GM23338 (cell line): ENCODE measurements at regions not wholly inside any gene's neighbourhood (a gene's known extent, or its start where the extent isn't known, plus 50 kb on each side); places are given as distances from the start of the nearest gene placed in this dataset.
A peak's percentile ranks its signal among the peaks of the same experiment; 100 is the strongest.

Experiments used
- ATAC-seq: fragments of 200-7000 bp; cut with Tn5 transposase; 3 replicates; pipeline ENCODE4 v1.9.1; 2020
- DNase-seq: peaks from one replicate; pipeline ENCODE4 v3.0.0-alpha.2; 2015; ENCODE audit warnings: low spot score
- H2AFZ ChIP-seq: fragments of 200-600 bp; sonication (generic); 2 replicates; pipeline ENCODE4 v1.8.0; 2016; ENCODE audit warnings: antibody characterized with exemption, mild to moderate bottlenecking, moderate library complexity
- H3F3A ChIP-seq: fragments of 200-600 bp; sonication (generic); replicated peaks from 2 replicates; pipeline ENCODE4 v1.8.0; 2017; ENCODE audit warnings: antibody characterized with exemption, mixed run types, low read depth
- H3K27ac ChIP-seq: fragments of 200-600 bp; sonication (generic); 2 replicates; pipeline ENCODE4 v1.6.1; 2016; ENCODE audit warnings: low read depth
- H3K27me3 ChIP-seq: fragments of 200-600 bp; sonication (generic); 2 replicates; pipeline ENCODE4 v1.8.0; 2016; ENCODE audit warnings: mild to moderate bottlenecking, mixed run types, moderate library complexity; ENCODE audit not compliant: insufficient read depth
- H3K36me3 ChIP-seq: fragments of 200-600 bp; sonication (generic); 2 replicates; pipeline ENCODE4 v1.8.0; 2016; ENCODE audit warnings: mild to moderate bottlenecking; ENCODE audit not compliant: insufficient read depth
- H3K4me1 ChIP-seq: fragments of 200-600 bp; sonication (generic); 2 replicates; pipeline ENCODE4 v1.8.0; 2016; ENCODE audit warnings: mild to moderate bottlenecking, moderate library complexity; ENCODE audit not compliant: insufficient read depth
- H3K4me2 ChIP-seq: fragments of 200-600 bp; sonication (generic); 2 replicates; pipeline ENCODE4 v1.7.1; 2017; ENCODE audit warnings: mixed run types
- H3K4me3 ChIP-seq: fragments of 200-600 bp; sonication (generic); 2 replicates; pipeline ENCODE4 v1.6.1; 2016; ENCODE audit warnings: mixed run types
- H3K79me2 ChIP-seq: fragments of 200-600 bp; sonication (generic); replicated peaks from 2 replicates; pipeline ENCODE4 v1.8.0; 2017; ENCODE audit warnings: mild to moderate bottlenecking; ENCODE audit not compliant: insufficient read depth
- H3K9me2 ChIP-seq: fragments of 200-600 bp; sonication (generic); 2 replicates; pipeline ENCODE4 v1.8.0; 2017; ENCODE audit not compliant: insufficient read depth
- H4K20me1 ChIP-seq: fragments of 200-600 bp; sonication (generic); replicated peaks from 2 replicates; pipeline ENCODE4 v1.8.0; 2017; ENCODE audit warnings: mild to moderate bottlenecking; ENCODE audit not compliant: insufficient read depth
- H3K27ac Mint-ChIP-seq: 2 replicates; pipeline ENCODE4 v1.8.0; 2020; ENCODE audit warnings: inconsistent platforms, mild to moderate bottlenecking, moderate library complexity, mixed read lengths
- H3K27me3 Mint-ChIP-seq: 3 replicates; pipeline ENCODE4 v1.8.0; 2022; ENCODE audit warnings: low read depth, mild to moderate bottlenecking, moderate library complexity, mixed read lengths, inconsistent platforms; ENCODE audit not compliant: insufficient read depth, poor library complexity
- H3K36me3 Mint-ChIP-seq: 3 replicates; pipeline ENCODE4 v1.8.0; 2021; ENCODE audit warnings: low read depth, mild to moderate bottlenecking, inconsistent platforms, moderate library complexity, mixed read lengths
- H3K4me1 Mint-ChIP-seq: 3 replicates; pipeline ENCODE4 v1.8.0; 2020; ENCODE audit warnings: mild to moderate bottlenecking, inconsistent platforms, mixed read lengths
- H3K4me3 Mint-ChIP-seq: 3 replicates; pipeline ENCODE4 v1.8.0; 2021; ENCODE audit warnings: moderate library complexity, mild to moderate bottlenecking, inconsistent platforms, mixed read lengths
- H3K9me3 Mint-ChIP-seq: 3 replicates; pipeline ENCODE4 v1.8.0; 2020; ENCODE audit warnings: moderate library complexity, mild to moderate bottlenecking, inconsistent platforms, mixed read lengths
- CREB1 ChIP-seq: fragments of 250-450 bp; sonication (Bioruptor Pico); IDR thresholded peaks from 2 replicates; pipeline ENCODE4 v1.5.0; 2020; ENCODE audit warnings: low read depth, mild to moderate bottlenecking, moderate library complexity
- CTCF ChIP-seq, 2 experiments: fragments of 200-600 bp in 1 of 2; sonication (generic) in 1 of 2; conservative IDR thresholded peaks; 2 replicates each; pipeline versions ENCODE4 v1.5.1 to v1.6.1; 2016 to 2017; ENCODE audit warnings: antibody characterized with exemption in 2 of 2, low read depth in 2 of 2, mild to moderate bottlenecking in 2 of 2, moderate library complexity in 1 of 2
- ETS1 ChIP-seq: IDR thresholded peaks from 2 replicates; pipeline ENCODE4 v1.6.1; 2016; ENCODE audit warnings: antibody characterized with exemption
- EZH2 ChIP-seq: fragments of 200-600 bp; sonication (generic); IDR thresholded peaks from one replicate; pipeline ENCODE4 v1.8.0; 2017; ENCODE audit warnings: antibody characterized with exemption, mild to moderate bottlenecking, low read depth; ENCODE audit not compliant: unreplicated experiment
- EZH2phosphoT487 ChIP-seq: fragments of 200-600 bp; sonication (generic); IDR thresholded peaks from one replicate; pipeline ENCODE4 v1.8.1; 2018; ENCODE audit warnings: antibody characterized with exemption; ENCODE audit not compliant: unreplicated experiment
- JUNB ChIP-seq: IDR thresholded peaks from one replicate; pipeline ENCODE4 v1.6.1; 2016; ENCODE audit warnings: antibody characterized with exemption; ENCODE audit not compliant: unreplicated experiment
- NANOG ChIP-seq: IDR thresholded peaks from 2 replicates; pipeline ENCODE4 v1.6.1; 2016; ENCODE audit warnings: antibody characterized with exemption, borderline replicate concordance
- POLR2AphosphoS5 ChIP-seq: IDR thresholded peaks from 2 replicates; pipeline ENCODE4 v1.6.1; 2016; ENCODE audit warnings: antibody characterized with exemption, low read depth
- REST ChIP-seq: IDR thresholded peaks from one replicate; pipeline ENCODE4 v1.6.1; 2018; ENCODE audit warnings: antibody characterized with exemption; ENCODE audit not compliant: unreplicated experiment
- STAT1 ChIP-seq: IDR thresholded peaks from one replicate; pipeline ENCODE4 v1.6.1; 2016; ENCODE audit warnings: antibody characterized with exemption; ENCODE audit not compliant: unreplicated experiment
- ZNF114 ChIP-seq: fragments of 250-450 bp; sonication (Bioruptor Pico); IDR thresholded peaks from 2 replicates; pipeline ENCODE4 v1.5.0; 2020; ENCODE audit warnings: mild to moderate bottlenecking, moderate library complexity
- ZNF331 ChIP-seq: fragments of 250-450 bp; sonication (Bioruptor Pico); IDR thresholded peaks from 2 replicates; pipeline ENCODE4 v1.5.0; 2020; ENCODE audit warnings: low read depth, mild to moderate bottlenecking, moderate library complexity
- ZNF462 ChIP-seq: fragments of 250-450 bp; sonication (Bioruptor Pico); IDR thresholded peaks from 2 replicates; pipeline ENCODE4 v1.5.0; 2020; ENCODE audit warnings: mild to moderate bottlenecking, moderate library complexity

GRCh38 chr4:100284129-100284880 is 94.0 kb upstream of the DDIT4L start:
- H3K9me3 Mint-ChIP-seq, result no peaks in the 10 kb centered on the region
- Histone ChIP-seq H3K4me1 (peaks cover 30% of the 10 kb centered on the region), H3K27ac (no peak overlapping the region), H3K9me2 (peaks cover 11% of the 10 kb centered on the region), H3K79me2 (no peaks in the 10 kb centered on the region), H3K27me3 (no peaks in the 10 kb centered on the region), H3F3A (no peaks in the 10 kb centered on the region), H2AFZ (no peak overlapping the region; the same call in 1 of the 2 replicates), H3K36me3 (no peaks in the 10 kb centered on the region), H3K4me2 (no peak overlapping the region), H3K4me3 (no peak overlapping the region), H4K20me1 (no peaks in the 10 kb centered on the region)
- no peak overlapping the region for H3K4me3 Mint-ChIP-seq
- H3K36me3 Mint-ChIP-seq, result no peaks in the 10 kb centered on the region
- ATAC-seq (no peak), DNase-seq (peak; percentile 13)
- TF ChIP-seq NANOG (no peak), ETS1 (no peak), EZH2phosphoT487 (no peak), POLR2AphosphoS5 (no peak), EZH2 (no peak), STAT1 (no peak), REST (no peak), ZNF331 (CRISPR knock-in tag) (no peak), ZNF114 (no peak), CREB1 (no peak), ZNF462 (CRISPR knock-in tag) (no peak), CTCF (conservative IDR thresholded peaks at IDR 0.05; ENCODE audit: low read depth in 2 of 2) (no peak), JUNB (no peak)
- peaks cover 46% of the 10 kb centered on the region for H3K4me1 Mint-ChIP-seq
- H3K27ac Mint-ChIP-seq, result no peak overlapping the region; the same call in 1 of the 2 replicates
- H3K27me3 Mint-ChIP-seq, result no peaks in the 10 kb centered on the region
